PFSK-1 (cell line): ENCODE measurements at regions not wholly inside any gene's neighbourhood (a gene's known extent, or its start where the extent isn't known, plus 50 kb on each side); places are given as distances from the start of the nearest gene placed in this dataset.

Experiments
- SIN3A ChIP-seq: IDR thresholded peaks from 2 replicates; pipeline ENCODE4 v1.6.1; 2012; ENCODE audit warnings: mild to moderate bottlenecking, low read length, moderate library complexity, borderline replicate concordance; ENCODE audit not compliant: insufficient read depth
- TAF1 ChIP-seq: IDR thresholded peaks from 2 replicates; pipeline ENCODE4 v1.6.1; 2012; ENCODE audit warnings: low read length, control low read depth, borderline replicate concordance; ENCODE audit not compliant: insufficient read depth

- TF ChIP-seq SIN3A (no peak), TAF1 (no peak)
Measured at GRCh38 chr12:19850346-19851065, 411.2 kb downstream of the AEBP2 start.
